Neural progenitor cell (in vitro differentiated cells): ENCODE measurements at regions not wholly inside any gene's neighbourhood (a gene's known extent, or its start where the extent isn't known, plus 50 kb on each side); places are given as distances from the start of the nearest gene placed in this dataset.

Source experiments
- DNase-seq: peaks from one replicate; pipeline ENCODE4 v3.0.0-alpha.2; 2016; ENCODE audit warnings: low spot score
- H2AFZ ChIP-seq: fragments of 200-600 bp; sonication (generic); replicated peaks from 2 replicates; pipeline ENCODE4 v1.6.1; 2016; ENCODE audit warnings: antibody characterized with exemption
- H3F3A ChIP-seq: fragments of 200-600 bp; sonication (generic); 2 replicates; pipeline ENCODE4 v1.6.1; 2016; ENCODE audit warnings: antibody characterized with exemption, low read depth
- H3K27ac ChIP-seq: fragments of 200-600 bp; sonication (generic); 2 replicates; pipeline ENCODE4 v1.5.1; 2016; ENCODE audit warnings: mild to moderate bottlenecking
- H3K27me3 ChIP-seq: fragments of 200-600 bp; sonication (generic); 2 replicates; pipeline ENCODE4 v1.6.1; 2016; ENCODE audit warnings: mild to moderate bottlenecking, moderate library complexity
- H3K36me3 ChIP-seq: fragments of 200-600 bp; sonication (generic); 2 replicates; pipeline ENCODE4 v1.5.1; 2016
- H3K4me1 ChIP-seq: fragments of 200-600 bp; sonication (generic); 2 replicates; pipeline ENCODE4 v1.6.1; 2016; ENCODE audit warnings: mixed run types
- H3K4me2 ChIP-seq: fragments of 200-600 bp; sonication (generic); 2 replicates; pipeline ENCODE4 v1.6.1; 2016
- H3K4me3 ChIP-seq: fragments of 200-600 bp; sonication (generic); 2 replicates; pipeline ENCODE4 v1.5.1; 2016
- H3K79me2 ChIP-seq: fragments of 200-600 bp; sonication (generic); 2 replicates; pipeline ENCODE4 v1.6.1; 2016; ENCODE audit warnings: low read depth
- H3K9ac ChIP-seq: fragments of 200-600 bp; sonication (generic); 2 replicates; pipeline ENCODE4 v1.6.1; 2016
- H3K9me3 ChIP-seq: fragments of 200-600 bp; sonication (generic); 2 replicates; pipeline ENCODE4 v1.5.1; 2016; ENCODE audit warnings: low read depth
- H4K20me1 ChIP-seq: fragments of 200-600 bp; sonication (generic); 2 replicates; pipeline ENCODE4 v1.6.1; 2016; ENCODE audit warnings: low read depth
- H3K27ac Mint-ChIP-seq: 3 replicates; pipeline ENCODE4 v1.8.0; 2021; ENCODE audit warnings: mixed read lengths
- H3K27me3 Mint-ChIP-seq: 2 replicates; pipeline ENCODE4 v1.8.0; 2022; ENCODE audit warnings: low read depth, mild to moderate bottlenecking, inconsistent platforms, moderate library complexity, mixed read lengths; ENCODE audit not compliant: insufficient read depth
- H3K36me3 Mint-ChIP-seq: 3 replicates; pipeline ENCODE4 v1.8.0; 2021; ENCODE audit warnings: mixed read lengths
- H3K4me1 Mint-ChIP-seq: 3 replicates; pipeline ENCODE4 v1.8.0; 2021; ENCODE audit warnings: mixed read lengths
- H3K4me3 Mint-ChIP-seq: 3 replicates; pipeline ENCODE4 v1.8.0; 2021; ENCODE audit warnings: mild to moderate bottlenecking, moderate library complexity, mixed read lengths
- H3K9me3 Mint-ChIP-seq: 3 replicates; pipeline ENCODE4 v1.8.0; 2020; ENCODE audit warnings: mixed read lengths
- EZH2 ChIP-seq: fragments of 200-600 bp; sonication (generic); IDR thresholded peaks from 2 replicates; pipeline ENCODE4 v1.6.1; 2017; ENCODE audit warnings: antibody characterized with exemption, mild to moderate bottlenecking, moderate library complexity
- EZH2phosphoT487 ChIP-seq: fragments of 200-600 bp; sonication (generic); IDR thresholded peaks from 2 replicates; pipeline ENCODE4 v1.6.1; 2017; ENCODE audit warnings: antibody characterized with exemption
- TF ChIP-seq, protein P1 (sequence below): fragments of 200-600 bp; sonication (generic); IDR thresholded peaks from 2 replicates; pipeline ENCODE4 v1.5.1; 2017; ENCODE audit warnings: antibody characterized with exemption, mild to moderate bottlenecking

DNA sequence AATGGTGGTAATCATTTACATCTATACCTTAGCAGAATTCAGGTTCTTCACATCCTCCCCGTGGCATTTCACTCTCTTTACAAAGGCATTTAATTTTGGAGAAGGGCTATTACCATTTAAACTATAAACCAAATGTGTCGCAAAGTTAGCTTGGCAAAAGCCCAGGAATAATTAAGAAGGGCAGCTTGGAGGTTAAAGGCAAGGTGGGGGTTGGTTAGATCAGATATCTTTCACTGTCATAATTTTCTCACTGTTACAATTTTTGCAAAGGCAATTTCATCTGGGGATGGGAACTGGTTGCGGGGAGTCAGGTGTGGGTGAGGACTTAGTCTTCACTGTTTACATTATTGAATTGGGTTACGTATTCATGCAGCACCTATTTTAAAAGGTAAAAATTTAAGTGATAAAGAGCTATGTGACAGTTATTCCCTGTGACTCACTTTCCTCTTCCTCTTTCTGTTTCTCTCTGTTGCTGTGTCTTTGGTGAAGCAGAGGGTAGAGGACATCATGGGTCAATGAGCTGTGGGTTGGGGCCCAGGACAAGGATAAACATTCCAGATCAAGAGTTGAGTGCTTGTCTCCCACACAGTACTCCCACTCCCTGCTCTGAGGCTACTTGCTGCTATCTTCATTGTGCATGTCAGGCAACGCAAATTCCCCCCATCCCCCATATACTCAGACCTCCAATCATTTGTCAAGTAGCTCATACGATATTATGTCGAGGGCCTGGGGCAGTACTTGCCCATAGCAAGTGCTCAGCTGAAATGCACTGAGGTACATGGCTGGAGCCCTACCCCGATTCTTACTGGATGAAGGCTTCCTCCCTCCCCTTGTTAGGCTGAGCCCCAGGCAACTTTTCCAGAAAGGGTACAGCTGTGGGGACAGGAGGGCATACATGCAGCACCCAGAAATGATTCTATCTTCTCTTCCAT is 223.1 kb upstream of the MYLIP start:
- Histone ChIP-seq H3K79me2 (no peaks in the 10 kb centered on the region), H3K9ac (no peak overlapping the region)

DNA sequence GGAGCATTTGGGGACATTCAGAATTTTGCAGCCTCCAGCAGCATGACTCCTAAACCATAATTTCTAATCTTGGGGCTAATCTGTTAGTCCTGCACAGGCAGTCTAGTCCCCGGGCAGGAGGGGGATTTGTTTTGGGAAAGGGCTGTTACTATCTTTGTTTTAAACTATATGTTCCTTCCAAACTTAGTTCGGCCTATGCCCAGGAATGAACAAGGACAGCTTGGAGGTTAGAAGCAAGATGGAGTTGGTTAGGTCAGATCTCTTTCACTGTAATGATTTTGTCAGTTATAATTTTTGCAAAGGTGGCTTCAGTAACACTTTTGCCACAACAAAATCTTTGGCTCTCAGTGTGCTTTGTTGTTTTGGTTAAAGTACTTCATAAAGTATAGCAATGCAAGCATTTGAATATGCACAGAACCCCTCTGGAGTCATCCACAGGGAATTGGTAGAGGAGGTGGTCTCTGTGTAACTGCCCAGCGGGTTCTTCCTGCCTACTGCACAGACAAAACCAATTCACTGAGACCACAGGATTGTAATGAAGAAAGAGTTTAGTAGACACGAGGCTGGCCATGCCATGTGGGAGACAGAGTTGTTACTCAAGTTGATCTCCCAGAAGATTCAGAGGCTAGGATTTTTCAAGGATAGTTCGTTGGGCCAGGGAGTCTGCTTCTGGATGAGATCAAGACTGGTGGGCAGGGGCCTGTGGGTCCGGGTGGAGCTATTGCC is 224.1 kb upstream of the MYLIP start:
- Mint-ChIP-seq H3K4me1 (peaks cover 19% of the 10 kb centered on the region), H3K27ac (no peak overlapping the region), H3K36me3 (no peaks in the 10 kb centered on the region), H3K27me3 (peaks cover 2% of the 10 kb centered on the region), H3K4me3 (no peak overlapping the region), H3K9me3 (peaks cover 3% of the 10 kb centered on the region)
- TF ChIP-seq, protein P1, sequence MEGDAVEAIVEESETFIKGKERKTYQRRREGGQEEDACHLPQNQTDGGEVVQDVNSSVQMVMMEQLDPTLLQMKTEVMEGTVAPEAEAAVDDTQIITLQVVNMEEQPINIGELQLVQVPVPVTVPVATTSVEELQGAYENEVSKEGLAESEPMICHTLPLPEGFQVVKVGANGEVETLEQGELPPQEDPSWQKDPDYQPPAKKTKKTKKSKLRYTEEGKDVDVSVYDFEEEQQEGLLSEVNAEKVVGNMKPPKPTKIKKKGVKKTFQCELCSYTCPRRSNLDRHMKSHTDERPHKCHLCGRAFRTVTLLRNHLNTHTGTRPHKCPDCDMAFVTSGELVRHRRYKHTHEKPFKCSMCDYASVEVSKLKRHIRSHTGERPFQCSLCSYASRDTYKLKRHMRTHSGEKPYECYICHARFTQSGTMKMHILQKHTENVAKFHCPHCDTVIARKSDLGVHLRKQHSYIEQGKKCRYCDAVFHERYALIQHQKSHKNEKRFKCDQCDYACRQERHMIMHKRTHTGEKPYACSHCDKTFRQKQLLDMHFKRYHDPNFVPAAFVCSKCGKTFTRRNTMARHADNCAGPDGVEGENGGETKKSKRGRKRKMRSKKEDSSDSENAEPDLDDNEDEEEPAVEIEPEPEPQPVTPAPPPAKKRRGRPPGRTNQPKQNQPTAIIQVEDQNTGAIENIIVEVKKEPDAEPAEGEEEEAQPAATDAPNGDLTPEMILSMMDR: no peak
- TF ChIP-seq EZH2: no peak
- no peak for TF ChIP-seq EZH2phosphoT487
- Histone ChIP-seq H3K36me3 (no peaks in the 10 kb centered on the region), H3K4me1 (no peaks in the 10 kb centered on the region), H3K9ac (no peak overlapping the region), H3K79me2 (no peaks in the 10 kb centered on the region), H3K4me3 (no peak overlapping the region), H3K27ac (no peak overlapping the region), H3K9me3 (no peaks in the 10 kb centered on the region), H4K20me1 (no peaks in the 10 kb centered on the region), H3F3A (no peaks in the 10 kb centered on the region), H3K27me3 (no peaks in the 10 kb centered on the region), H2AFZ (no peak overlapping the region), H3K4me2 (no peak overlapping the region)
- no peak for DNase-seq

More for the DNA sequence above, 223.1 kb upstream of the MYLIP start:
- no peak for TF ChIP-seq EZH2phosphoT487
- TF ChIP-seq, protein P1: no peak
- TF ChIP-seq EZH2: no peak
- H3K9me3 Mint-ChIP-seq: peaks cover 3% of the 10 kb centered on the region
- H3K27ac ChIP-seq: no peak overlapping the region
- no peaks in the 10 kb centered on the region for H3K9me3 ChIP-seq
- H3F3A ChIP-seq: no peaks in the 10 kb centered on the region
- H3K36me3 ChIP-seq: no peaks in the 10 kb centered on the region
- H4K20me1 ChIP-seq: no peaks in the 10 kb centered on the region
- peaks cover 2% of the 10 kb centered on the region for H3K27me3 Mint-ChIP-seq
- H3K4me2 ChIP-seq: no peak overlapping the region
- no peak overlapping the region for H3K4me3 ChIP-seq
- no peaks in the 10 kb centered on the region for H3K36me3 Mint-ChIP-seq
- H3K27ac Mint-ChIP-seq: no peak overlapping the region
- no peak overlapping the region for H3K4me3 Mint-ChIP-seq
- H3K4me1 ChIP-seq: no peaks in the 10 kb centered on the region
- peaks cover 19% of the 10 kb centered on the region for H3K4me1 Mint-ChIP-seq
- no peaks in the 10 kb centered on the region for H3K27me3 ChIP-seq
- H2AFZ ChIP-seq: no peak overlapping the region
- no peak for DNase-seq

DNA sequence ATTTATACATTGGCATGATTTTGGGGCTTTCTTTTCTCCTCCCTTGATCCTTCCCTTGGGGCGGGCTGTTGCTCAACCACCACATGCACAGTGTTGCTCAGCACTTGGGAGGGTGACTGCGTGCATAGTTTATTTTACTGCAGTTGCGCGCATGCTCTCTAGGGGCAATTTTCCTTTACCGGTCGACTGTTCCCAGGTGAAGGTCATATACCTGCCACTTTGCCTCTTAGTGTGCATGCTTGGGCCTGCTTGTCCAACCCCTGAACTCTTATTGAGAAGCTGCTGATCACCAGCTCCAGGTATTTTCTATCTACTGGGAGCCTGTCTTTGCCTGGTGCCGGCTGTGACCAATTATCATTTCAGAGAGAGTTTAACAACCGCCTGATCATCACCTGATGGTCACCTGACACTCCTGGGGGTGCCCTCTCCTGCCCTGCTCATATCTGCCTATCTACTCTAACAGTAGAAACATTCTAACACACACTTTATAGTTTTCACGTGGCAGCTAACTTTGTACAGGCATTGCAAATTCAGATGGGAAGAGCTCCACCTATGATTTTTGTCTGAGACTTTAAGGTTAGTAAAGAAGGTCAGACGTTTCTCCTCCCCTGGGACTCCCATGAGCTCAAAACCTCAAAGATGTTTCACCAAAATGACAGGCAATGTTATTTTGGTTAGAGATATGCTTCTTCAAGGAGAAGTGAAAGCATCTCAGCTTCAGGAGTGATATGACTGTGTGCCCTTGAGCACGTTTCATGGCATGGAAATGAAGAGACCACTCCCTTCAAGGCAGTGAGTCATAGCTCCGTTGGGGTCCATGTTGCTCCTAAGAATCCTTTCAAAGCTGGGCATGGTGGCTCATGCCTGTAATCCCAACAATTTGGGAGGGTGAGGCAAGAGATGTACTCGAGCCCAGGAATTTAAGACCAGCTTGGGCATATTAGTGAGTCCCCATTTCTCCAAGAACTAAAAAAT is 227.5 kb upstream of the MYLIP start:
- Histone ChIP-seq H3K4me3 (no peak overlapping the region), H3K9ac (no peak overlapping the region), H2AFZ (no peak overlapping the region), H4K20me1 (no peaks in the 10 kb centered on the region), H3K79me2 (no peaks in the 10 kb centered on the region), H3K4me1 (no peaks in the 10 kb centered on the region), H3K36me3 (no peaks in the 10 kb centered on the region), H3K9me3 (no peaks in the 10 kb centered on the region), H3F3A (no peaks in the 10 kb centered on the region), H3K27ac (no peak overlapping the region), H3K4me2 (no peak overlapping the region), H3K27me3 (no peaks in the 10 kb centered on the region)
- TF ChIP-seq EZH2: no peak
- TF ChIP-seq, protein P1: no peak
- TF ChIP-seq EZH2phosphoT487: no peak
- Mint-ChIP-seq H3K27ac (no peak overlapping the region), H3K4me3 (no peak overlapping the region), H3K9me3 (peaks cover 3% of the 10 kb centered on the region), H3K36me3 (no peaks in the 10 kb centered on the region), H3K4me1 (peaks cover 16% of the 10 kb centered on the region), H3K27me3 (peaks cover 2% of the 10 kb centered on the region)
- DNase-seq: no peak
